HG02798 (cell line): ENCODE measurements at regions not wholly inside any gene's neighbourhood (a gene's known extent, or its start where the extent isn't known, plus 50 kb on each side); places are given as distances from the start of the nearest gene placed in this dataset.
"Not testable (repeated sequence)": the region's sequence is repeated elsewhere in the genome, so short reads cannot be mapped to it uniquely, and the experiment has no call there.

Source experiments
- ATAC-seq: cut with Tn5 transposase; IDR thresholded peaks from one replicate; pipeline ENCODE4 v1.9.1; 2021; ENCODE audit warnings: mild to moderate bottlenecking; ENCODE audit not compliant: unreplicated experiment, poor library complexity

- ATAC-seq: no peak
These were observed 695.9 kb downstream of the TMEM121 start for GRCh38 chr14:106222311-106222710.

- ATAC-seq: no peak
These were observed 696.3 kb downstream of the TMEM121 start for GRCh38 chr14:106222731-106223130.

DNA sequence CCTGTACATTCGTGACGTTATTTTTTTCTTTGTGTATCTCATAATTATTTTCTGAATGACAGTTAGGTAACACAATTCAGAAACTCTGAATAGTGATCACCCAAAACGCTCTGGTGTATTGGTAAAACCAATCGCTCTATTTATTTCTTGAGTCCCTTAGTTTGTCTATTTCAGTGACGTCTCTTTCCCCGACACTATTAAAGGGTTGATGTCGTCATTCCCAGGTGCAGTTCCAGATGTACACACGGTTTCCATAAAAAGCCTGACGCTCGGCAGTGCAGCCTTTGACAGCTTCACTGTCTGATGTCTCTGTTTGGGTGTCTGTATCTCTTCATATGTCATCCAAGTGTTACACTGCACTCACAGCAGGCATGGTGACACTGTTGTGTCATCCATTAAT, 701.4 kb downstream of the TMEM121 start:
- no peak for ATAC-seq

- no peak for ATAC-seq
These were observed 702.3 kb downstream of the TMEM121 start for GRCh38 chr14:106228541-106229158.

DNA sequence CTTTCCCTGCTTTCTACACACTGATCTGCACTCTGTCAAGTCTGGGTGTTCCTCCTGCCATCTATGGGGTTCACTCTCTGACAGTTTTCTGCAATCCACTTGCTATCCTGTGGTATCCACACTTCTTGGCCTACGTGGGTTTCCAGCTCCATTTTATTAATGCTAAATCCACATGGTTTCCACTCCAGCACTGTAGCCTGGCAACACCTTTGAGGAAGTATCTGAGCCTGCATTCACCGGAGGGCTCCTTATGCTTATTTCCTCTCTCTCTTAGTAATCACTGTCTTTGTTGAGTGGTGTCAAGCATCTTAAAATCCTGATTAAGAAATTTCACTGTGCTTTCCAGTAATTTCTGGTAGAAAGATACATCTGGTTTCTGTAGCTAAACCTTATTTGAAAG, 703.7 kb downstream of the TMEM121 start:
- ATAC-seq: no peak

DNA sequence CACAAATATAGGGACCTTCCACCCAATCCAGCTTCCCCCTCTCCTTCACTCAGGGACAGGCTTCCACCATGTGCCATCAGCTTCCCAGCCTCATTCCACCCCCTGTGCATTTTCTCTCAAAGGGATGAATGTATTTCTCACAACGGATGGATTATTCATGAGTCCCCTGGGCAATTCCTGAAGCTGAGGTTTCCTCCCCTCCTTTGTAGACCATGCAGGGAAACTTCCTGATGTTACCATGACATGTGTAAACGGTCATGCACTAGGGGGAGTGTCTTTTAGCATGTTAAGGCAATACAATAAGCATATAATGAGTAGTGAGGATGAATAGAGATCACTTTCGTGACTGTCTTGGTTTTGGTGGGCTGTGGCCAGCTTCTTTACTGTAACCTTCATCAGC, 706.8 kb downstream of the TMEM121 start:
- ATAC-seq: not testable (repeated sequence)

DNA sequence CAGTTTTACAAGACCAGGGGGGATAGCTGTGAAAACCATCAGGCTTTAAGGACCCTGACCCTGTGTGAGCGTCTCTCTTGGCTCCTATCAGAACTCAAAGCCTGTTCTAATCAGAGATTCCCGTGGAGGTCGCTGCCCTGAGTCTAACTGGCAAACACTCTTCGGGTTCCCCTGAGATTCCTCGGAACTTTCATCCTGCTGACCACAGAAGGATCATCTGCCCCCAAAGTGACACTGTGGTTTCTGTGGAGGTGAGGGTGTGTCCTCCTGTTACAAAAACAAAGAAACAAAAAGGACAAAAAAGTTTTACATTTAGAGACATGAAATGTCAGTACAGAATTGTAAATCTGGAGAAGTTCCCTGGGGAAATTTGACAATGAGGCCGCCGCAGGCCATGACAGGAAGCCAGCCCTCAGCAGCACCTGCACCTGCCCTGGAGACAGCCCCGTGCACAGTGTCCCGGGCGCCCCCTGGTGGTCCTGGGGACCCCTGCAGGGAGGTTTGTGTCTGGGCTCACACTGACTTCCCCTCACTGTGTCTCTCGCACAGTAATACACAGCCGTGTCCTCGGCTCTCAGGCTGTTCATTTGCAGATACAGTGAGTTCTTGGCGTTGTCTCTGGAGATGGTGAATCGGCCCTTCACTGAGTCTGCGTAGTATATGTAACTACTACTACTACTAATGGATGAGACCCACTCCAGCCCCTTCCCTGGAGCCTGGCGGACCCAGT, 708.3 kb downstream of the TMEM121 start:
- ATAC-seq: not testable (repeated sequence)

- no peak for ATAC-seq
These were observed 709.2 kb downstream of the TMEM121 start for GRCh38 chr14:106235356-106236159.

GRCh38 chr14:106248321-106249192, 722.2 kb downstream of the TMEM121 start:
- ATAC-seq: no peak

DNA sequence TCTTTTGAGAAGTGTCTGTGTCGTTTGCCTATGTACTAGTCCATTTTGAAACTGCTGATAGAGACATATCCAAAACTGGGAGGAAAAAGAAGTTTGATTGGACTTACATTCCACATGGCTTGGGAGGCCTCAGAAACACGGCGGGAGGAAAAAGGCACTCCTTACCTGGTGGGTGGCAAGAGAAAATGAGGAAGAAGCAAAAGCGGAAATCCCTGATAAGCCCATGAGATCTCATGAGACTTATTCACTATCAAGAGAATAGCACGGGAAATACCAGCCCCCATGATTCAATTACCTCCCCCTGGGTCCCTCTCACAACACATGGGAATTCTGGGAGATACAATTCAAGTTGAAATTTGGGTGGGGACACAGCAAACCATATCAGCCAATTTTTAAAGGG, 727.6 kb downstream of the TMEM121 start:
- ATAC-seq: not testable (repeated sequence)

GRCh38 chr14:106257569-106257994, 731.2 kb downstream of the TMEM121 start:
- ATAC-seq: not testable (repeated sequence)

DNA sequence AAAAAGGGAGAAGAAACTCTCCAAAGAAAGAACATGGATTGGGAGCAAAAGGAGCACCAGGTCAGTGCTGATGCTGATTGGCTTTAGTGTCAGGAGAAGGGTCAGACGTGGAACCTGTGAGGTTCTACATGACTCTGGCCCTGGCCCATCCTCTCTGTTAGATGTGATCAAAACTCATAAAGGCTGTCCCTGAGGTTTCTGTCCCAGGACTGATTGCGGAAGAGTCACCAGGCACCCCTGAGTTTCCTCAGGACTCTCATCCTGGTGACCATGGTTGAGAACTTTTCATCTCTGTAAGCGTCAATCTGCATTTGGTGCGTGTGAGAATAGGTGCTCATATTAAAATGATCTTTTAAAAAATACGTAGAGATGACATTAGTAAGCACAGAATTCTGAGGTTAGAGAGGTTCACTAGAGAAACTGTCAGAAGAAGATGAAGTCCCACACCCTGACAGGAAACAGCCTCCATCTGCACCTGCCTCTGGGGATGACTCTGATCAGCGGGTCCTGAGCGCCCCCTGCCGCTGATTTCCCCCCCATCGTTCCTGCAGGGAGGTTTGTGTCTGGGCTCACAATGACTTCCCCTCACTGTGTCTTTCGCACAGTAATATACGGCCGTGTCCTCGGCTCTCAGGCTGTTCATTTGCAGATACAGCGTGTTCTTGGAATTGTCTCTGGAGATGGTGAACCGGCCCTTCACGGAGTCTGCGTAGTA, 741.8 kb downstream of the TMEM121 start:
- no peak for ATAC-seq

DNA sequence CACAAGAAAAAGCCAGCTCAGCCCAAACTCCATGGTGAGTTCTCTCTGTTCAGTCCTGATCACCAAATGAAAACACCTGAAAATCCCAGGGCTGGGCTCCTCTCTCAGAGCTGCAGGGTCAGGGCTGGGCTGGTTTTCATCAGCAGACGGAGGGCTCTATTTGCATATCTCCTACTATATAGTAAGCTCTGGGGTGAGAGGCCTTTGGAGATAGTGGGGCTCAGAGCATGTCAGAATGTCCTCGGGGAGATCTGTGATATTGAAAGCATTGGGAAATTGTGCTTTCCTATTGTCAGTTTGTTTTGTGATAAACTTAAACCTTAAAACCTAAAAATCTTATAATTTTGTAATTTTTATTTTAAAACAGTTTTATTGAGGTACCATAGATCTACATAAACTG, 742.6 kb downstream of the TMEM121 start:
- ATAC-seq: no peak

GRCh38 chr14:106269451-106270204, 743.2 kb downstream of the TMEM121 start:
- no peak for ATAC-seq

- not testable (repeated sequence) for ATAC-seq
These were observed 744.2 kb downstream of the TMEM121 start for GRCh38 chr14:106270476-106271121.

- no peak for ATAC-seq
These were observed 750.2 kb downstream of the TMEM121 start for GRCh38 chr14:106276326-106277267.

DNA sequence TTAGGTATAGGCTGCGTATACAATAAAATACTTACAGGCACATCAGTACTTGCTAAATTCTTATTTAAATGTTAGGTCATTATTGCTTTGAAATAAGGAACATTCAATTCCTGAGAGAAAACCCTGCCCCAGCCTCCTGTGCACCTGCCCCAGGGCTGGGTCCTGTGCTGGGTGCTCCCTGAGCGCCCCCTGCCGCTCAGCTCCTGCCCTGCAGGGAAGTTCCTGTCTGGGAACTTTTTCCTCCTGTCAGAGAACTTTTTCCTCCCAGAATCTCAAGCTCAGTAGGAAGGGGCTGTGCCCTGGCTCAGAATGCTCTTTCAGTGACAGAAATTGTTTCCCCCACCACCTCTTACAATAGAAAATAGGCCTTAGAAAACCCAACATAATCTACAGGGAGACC, 751.1 kb downstream of the TMEM121 start:
- ATAC-seq: no peak
